Osteocyte (in vitro differentiated cells): ENCODE measurements at regions not wholly inside any gene's neighbourhood (a gene's known extent, or its start where the extent isn't known, plus 50 kb on each side); places are given as distances from the start of the nearest gene placed in this dataset.

Experiments used
- DNase-seq: peaks from one replicate; pipeline ENCODE4 v3.0.0; 2021; ENCODE audit warnings: mixed read lengths; ENCODE audit not compliant: unreplicated experiment; ENCODE audit errors: extremely low spot score
- H3K27ac Mint-ChIP-seq: one replicate; pipeline ENCODE4 v1.8.0; 2021; ENCODE audit warnings: mild to moderate bottlenecking, mixed read lengths; ENCODE audit not compliant: unreplicated experiment
- H3K27me3 Mint-ChIP-seq: one replicate; pipeline ENCODE4 v1.8.0; 2021; ENCODE audit warnings: mixed read lengths; ENCODE audit not compliant: unreplicated experiment
- H3K36me3 Mint-ChIP-seq: one replicate; pipeline ENCODE4 v1.8.0; 2021; ENCODE audit warnings: mixed read lengths; ENCODE audit not compliant: unreplicated experiment
- H3K4me1 Mint-ChIP-seq: one replicate; pipeline ENCODE4 v1.8.0; 2021; ENCODE audit warnings: mixed read lengths; ENCODE audit not compliant: unreplicated experiment
- H3K4me3 Mint-ChIP-seq: one replicate; pipeline ENCODE4 v1.8.0; 2021; ENCODE audit warnings: mild to moderate bottlenecking, moderate library complexity, mixed read lengths; ENCODE audit not compliant: unreplicated experiment
- H3K9me3 Mint-ChIP-seq: one replicate; pipeline ENCODE4 v1.8.0; 2021; ENCODE audit warnings: mixed read lengths; ENCODE audit not compliant: unreplicated experiment
- TF ChIP-seq, protein P1 (sequence below): fragments of 200-600 bp; sonication (generic); IDR thresholded peaks from 2 replicates; pipeline ENCODE4 v1.5.0; 2021; ENCODE audit warnings: antibody characterized with exemption, mild to moderate bottlenecking, moderate library complexity

DNA sequence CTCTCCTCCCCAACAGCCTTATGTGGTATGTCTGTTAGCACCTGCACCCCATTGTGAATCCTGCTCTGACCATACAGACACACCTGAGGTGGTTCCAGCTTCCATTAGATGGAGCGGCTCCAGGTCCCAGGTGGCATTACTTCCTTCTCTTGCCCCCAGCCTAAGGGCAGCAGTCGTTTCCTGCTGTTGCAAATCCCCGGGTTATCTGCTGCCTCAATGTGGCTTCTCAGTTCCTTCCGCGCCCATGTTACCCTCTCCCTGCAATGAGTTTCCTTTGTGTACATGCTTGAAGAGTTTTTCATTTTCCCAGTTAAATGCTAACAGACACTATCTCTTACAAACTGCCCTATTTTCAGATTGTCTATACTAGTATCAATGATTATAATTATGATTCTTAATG, 62.8 kb upstream of the PRKCQ start:
- Mint-ChIP-seq H3K4me1 (no peaks in the 10 kb centered on the region), H3K36me3 (no peaks in the 10 kb centered on the region), H3K4me3 (no peak overlapping the region), H3K9me3 (no peaks in the 10 kb centered on the region), H3K27me3 (peaks cover 12% of the 10 kb centered on the region), H3K27ac (no peak overlapping the region)
- no peak for DNase-seq
- TF ChIP-seq, protein P1, sequence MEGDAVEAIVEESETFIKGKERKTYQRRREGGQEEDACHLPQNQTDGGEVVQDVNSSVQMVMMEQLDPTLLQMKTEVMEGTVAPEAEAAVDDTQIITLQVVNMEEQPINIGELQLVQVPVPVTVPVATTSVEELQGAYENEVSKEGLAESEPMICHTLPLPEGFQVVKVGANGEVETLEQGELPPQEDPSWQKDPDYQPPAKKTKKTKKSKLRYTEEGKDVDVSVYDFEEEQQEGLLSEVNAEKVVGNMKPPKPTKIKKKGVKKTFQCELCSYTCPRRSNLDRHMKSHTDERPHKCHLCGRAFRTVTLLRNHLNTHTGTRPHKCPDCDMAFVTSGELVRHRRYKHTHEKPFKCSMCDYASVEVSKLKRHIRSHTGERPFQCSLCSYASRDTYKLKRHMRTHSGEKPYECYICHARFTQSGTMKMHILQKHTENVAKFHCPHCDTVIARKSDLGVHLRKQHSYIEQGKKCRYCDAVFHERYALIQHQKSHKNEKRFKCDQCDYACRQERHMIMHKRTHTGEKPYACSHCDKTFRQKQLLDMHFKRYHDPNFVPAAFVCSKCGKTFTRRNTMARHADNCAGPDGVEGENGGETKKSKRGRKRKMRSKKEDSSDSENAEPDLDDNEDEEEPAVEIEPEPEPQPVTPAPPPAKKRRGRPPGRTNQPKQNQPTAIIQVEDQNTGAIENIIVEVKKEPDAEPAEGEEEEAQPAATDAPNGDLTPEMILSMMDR: no peak

DNA sequence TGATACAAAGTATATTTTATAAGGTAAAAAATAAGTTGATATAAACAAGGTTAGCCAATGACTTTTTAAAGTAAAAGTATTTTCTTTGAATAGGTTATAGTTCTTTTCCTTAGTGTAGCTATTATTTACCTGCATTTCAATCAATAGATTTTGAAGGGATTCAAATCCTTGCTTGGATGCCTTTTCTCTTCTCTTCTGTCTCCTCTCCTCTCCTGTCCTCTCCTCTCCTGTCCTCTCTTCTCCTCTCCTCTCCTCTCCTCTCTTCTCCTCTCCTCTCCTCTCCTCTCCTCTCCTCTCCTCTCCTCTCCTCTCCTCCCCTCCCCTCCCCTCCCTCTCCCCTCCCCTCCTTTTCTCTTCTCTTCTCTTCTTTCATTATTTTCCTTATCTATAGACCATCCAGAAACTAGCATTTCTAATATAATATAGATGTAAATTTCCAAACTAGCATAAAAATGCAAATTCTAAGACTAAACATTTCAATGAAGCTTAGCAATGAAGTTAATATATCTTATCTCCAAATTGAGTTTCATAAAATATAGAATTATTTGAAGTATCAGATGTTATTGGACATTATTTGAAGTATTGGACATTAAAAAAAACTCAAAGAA, 60.5 kb upstream of the PRKCQ start:
- H3K4me3 Mint-ChIP-seq: no peak overlapping the region
- no peaks in the 10 kb centered on the region for H3K9me3 Mint-ChIP-seq
- peaks cover 17% of the 10 kb centered on the region for H3K27me3 Mint-ChIP-seq
- DNase-seq: no peak
- H3K36me3 Mint-ChIP-seq: no peaks in the 10 kb centered on the region
- H3K27ac Mint-ChIP-seq: no peak overlapping the region
- H3K4me1 Mint-ChIP-seq: no peaks in the 10 kb centered on the region
- TF ChIP-seq, protein P1: no peak

DNA sequence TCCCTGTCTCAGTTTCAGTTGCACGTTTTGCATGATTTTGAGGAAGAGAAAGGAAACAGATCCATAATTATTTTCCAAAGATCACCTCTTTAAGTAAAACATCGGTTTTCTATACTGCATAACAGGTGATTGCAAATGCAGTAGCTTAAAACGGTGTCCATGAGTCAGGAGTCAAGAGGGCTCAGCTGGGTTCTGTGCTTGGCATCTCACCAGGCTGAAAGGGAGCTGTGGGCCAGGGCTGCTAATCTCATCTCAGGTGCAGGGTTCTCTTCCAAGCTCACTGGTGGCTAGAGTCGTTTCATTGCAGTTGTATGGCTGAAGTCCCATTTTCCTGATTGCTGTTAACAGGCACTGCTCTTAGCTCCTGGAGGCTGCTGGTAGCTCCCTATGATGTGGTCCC, 57.0 kb upstream of the PRKCQ start:
- TF ChIP-seq, protein P1: no peak
- no peaks in the 10 kb centered on the region for H3K9me3 Mint-ChIP-seq
- no peaks in the 10 kb centered on the region for H3K4me1 Mint-ChIP-seq
- no peaks in the 10 kb centered on the region for H3K36me3 Mint-ChIP-seq
- DNase-seq: no peak
- H3K27ac Mint-ChIP-seq: no peak overlapping the region
- peaks cover 15% of the 10 kb centered on the region for H3K27me3 Mint-ChIP-seq
- H3K4me3 Mint-ChIP-seq: no peak overlapping the region

DNA sequence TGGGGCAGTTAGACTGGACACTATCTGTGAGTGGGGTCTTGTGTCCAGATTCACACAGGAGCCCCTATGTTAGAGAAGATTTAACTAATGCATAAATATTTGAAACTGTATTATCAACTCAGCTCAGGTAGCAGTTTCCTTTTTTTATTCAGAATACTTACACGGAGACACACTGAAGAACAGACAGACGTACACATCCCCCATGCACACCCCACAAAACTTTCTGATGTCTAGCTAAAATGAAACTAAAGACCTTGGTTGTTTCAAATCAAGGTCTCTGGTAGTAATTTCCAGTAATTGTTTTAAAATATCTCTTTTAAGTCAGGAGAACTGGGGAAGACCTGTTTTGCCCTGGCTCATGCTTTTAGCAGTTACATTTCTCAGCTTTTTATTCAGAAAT, 55.7 kb upstream of the PRKCQ start:
- TF ChIP-seq, protein P1: no peak
- DNase-seq: no peak
- Mint-ChIP-seq H3K27ac (no peak overlapping the region), H3K36me3 (no peaks in the 10 kb centered on the region), H3K4me3 (no peak overlapping the region), H3K9me3 (no peaks in the 10 kb centered on the region), H3K4me1 (no peaks in the 10 kb centered on the region), H3K27me3 (peaks cover 15% of the 10 kb centered on the region)
